Left hindlimb (tissue), 1 donor: ENCODE measurements at regions not wholly inside any gene's neighbourhood (a gene's known extent, or its start where the extent isn't known, plus 50 kb on each side); places are given as distances from the start of the nearest gene placed in this dataset.

Experiments
- DNase-seq: peaks from one replicate; pipeline ENCODE4 v3.0.0-alpha.2; 2018

DNA sequence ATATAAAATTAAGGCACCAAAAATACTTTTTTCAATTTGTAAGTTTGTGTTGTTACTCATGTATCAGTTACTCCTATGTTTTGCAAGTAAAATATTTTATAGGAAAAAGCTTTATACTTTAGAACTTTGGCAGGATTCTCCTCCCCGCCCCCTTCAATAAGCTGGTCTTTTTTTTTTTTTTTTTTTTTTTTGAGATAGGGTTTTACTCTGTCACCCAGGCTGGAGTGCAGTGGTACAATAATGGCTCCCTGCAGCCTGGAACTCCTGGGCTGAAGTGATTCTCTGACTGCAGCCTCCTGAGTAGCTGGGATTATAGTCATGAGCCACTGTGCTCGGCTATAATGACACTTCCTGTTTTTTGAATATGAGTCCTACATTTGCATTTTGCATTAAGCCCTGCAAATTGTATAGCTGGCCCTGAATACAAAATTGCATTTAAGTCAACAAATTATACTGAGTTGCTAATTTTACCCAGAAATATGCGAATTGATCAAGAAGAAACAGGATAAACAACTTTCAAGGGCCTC, 192.9 kb downstream of the PIK3R1 start:
- no peak for DNase-seq

GRCh38 chr5:68409259-68409658, 193.7 kb downstream of the PIK3R1 start:
- DNase-seq = no peak

DNA sequence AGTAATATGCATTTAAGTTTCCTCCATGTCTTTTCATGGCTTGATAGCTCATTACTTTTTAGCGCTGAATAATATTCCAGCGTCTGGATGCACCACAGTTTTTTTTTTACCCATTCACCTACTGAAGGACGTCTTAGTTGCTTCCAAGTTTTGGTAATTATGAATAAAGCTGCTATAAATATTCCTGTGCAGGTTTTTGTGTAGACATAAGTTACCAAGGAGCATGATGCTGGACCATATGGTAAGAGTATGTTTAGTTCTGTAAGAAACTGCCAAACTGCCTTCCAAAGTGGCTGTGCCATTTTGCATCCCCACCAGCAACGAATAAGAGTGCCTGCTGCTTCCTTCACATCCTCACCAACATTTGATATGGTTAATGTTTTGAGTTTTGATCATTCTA, 195.6 kb downstream of the PIK3R1 start:
- no peak for DNase-seq

GRCh38 chr5:68415177-68416085, 199.9 kb downstream of the PIK3R1 start:
- no peak for DNase-seq

GRCh38 chr5:68416714-68417113, 201.2 kb downstream of the PIK3R1 start:
- DNase-seq = no peak

GRCh38 chr5:68418201-68418600, 202.6 kb downstream of the PIK3R1 start:
- no peak for DNase-seq

DNA sequence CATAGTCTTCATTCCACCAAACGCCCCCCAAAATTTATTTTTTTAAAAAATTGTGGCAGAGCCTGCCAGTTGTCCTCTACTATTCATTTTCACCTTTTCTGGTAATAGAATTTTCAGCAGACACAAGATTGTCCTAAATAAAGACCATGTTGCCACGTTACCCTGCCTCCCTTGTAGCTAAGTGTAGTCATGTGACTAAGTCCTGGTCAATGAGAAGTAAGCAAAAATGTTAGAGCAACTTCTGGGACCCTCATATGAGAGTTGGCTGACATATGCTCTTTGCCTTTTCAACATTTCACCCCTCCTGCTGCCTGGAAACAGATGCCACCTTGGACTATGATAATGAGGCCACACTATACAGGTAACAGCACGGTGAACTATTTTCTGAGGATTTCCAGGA, 203.1 kb downstream of the PIK3R1 start:
- no peak for DNase-seq

GRCh38 chr5:68419081-68419636, 203.6 kb downstream of the PIK3R1 start:
- DNase-seq = no peak

- DNase-seq = no peak
These were observed 204.3 kb downstream of the PIK3R1 start for GRCh38 chr5:68419637-68420452.

GRCh38 chr5:68420476-68421344, 205.2 kb downstream of the PIK3R1 start:
- no peak for DNase-seq

DNA sequence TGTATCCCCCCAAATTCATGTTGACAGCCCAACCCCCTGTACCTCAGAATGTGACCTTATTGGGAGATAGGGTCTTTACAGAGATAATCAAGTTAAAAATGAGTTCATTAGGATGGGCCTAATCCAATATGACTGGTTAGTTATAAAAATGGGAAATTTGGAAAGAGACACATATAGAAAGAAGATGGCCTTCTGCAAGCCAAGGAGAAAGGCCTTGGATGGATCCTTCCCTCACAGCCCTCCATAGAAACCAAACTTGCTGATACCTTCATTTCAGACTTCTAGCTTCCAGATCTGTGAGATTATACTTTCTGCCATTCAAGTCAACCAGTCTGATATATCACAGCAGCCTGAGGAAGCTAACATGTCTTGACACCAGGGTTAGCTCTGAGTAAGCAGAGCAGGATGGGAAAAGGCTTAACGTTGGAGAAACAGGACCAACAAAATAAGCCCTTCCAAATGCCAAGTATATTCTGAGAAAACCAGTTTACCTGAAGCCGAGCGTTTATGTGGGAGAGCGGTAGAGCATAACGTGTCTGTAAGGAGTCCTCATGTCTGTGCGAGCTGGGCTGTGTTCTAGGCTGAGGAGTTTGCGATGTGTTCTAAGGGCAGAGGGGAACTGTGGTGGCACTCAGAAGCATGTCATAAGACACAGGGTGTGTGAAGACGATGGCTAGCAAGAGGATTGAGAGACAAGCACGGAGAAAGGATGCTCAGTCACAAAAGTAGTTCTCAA, 206.1 kb downstream of the PIK3R1 start:
- no peak for DNase-seq

GRCh38 chr5:68423154-68423811, 207.7 kb downstream of the PIK3R1 start:
- no peak for DNase-seq

- DNase-seq = no peak
These were observed 209.4 kb downstream of the PIK3R1 start for GRCh38 chr5:68424799-68425537.

DNA sequence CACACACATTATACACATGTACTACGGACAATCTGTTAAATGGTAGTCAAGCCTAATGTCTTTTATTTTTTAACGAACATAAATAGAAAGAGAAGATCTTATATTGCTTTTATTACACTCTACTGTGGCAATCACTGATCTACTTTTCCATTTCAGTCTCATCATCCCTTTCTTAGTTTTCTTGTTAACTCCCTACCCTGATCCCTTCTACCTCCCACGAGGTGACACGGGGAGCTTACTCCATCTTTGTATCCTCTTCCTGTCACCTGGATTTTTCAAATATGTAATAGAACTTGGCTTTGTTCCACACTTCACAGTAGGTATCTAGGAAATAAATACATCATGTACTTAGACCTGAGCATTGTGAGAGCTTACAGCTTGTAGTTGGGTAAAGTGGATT, 211.0 kb downstream of the PIK3R1 start:
- no peak for DNase-seq

- no peak for DNase-seq
These were observed 212.8 kb downstream of the PIK3R1 start for GRCh38 chr5:68428231-68428811.

- DNase-seq = no peak
These were observed 214.0 kb downstream of the PIK3R1 start for GRCh38 chr5:68429510-68429909.

GRCh38 chr5:68430279-68430678, 214.7 kb downstream of the PIK3R1 start:
- DNase-seq = no peak

DNA sequence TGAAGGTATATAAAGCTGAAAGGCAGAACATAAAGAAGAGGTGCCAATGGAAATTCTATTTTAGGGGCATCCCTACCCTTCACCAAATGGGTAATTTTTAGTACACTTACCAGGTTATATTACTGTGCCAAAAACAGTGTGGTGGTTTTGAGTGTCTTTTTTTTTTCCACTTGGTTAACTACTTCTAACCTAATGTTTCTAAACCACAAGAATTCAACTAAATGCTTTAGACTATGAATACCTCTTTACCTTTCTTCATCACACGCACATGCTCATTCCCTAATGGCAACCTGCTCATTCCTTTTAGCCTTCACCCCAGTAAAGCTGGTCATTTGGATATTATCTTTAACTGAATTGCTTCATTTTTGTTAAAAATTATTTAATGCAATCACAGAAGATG, 215.6 kb downstream of the PIK3R1 start:
- no peak for DNase-seq

DNA sequence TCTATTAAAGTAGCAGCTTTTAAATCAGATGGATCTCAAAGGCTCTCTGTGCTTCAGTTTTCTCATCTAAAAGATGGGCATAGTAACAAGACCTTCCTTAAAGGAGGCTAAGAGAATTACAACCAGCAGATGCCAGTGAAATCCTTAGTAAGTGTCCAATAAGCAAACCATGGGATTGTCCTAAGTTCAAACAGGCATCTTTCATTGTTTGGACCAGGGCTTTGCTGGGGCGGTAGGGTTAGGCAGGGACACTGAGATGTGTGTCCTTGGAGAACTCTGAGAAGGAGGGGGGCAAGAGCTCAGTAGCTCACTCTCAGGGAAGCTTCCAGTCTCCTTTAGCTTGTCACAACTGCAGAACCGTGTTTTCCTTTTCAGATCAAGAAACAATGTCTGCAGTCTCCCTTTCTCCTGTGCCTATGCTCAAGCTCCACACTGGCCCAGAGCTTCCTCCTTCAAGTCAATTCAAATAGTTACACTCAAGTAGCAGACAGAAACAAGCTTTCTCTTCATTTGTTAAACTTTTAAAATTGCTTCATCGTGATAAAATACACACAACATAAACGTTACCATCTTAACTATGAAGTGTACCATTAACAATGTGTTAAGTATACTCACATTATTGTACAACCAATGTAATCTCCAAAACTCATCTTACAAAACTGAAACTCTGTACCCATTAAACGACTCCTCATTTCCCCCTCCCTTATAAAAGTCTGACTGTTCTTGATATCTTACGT, 216.2 kb downstream of the PIK3R1 start:
- no peak for DNase-seq
